Prostate gland (tissue), 2 donors: ENCODE measurements at regions not wholly inside any gene's neighbourhood (a gene's known extent, or its start where the extent isn't known, plus 50 kb on each side); places are given as distances from the start of the nearest gene placed in this dataset.

Experiments used
- CTCF ChIP-seq, 4 experiments: fragments of 200-600 bp in 2 of 4; fragments of 450-650 bp in 2 of 4; sonication (generic) in 2 of 4; IDR thresholded peaks; 1 replicate in 3 of 4; 2 replicates in 1 of 4; pipeline ENCODE4 v1.5.1; 2016 to 2019; ENCODE audit warnings: antibody characterized with exemption in 4 of 4, mild to moderate bottlenecking in 2 of 4, moderate library complexity in 2 of 4
- POLR2A ChIP-seq: fragments of 450-650 bp; IDR thresholded peaks from one replicate; pipeline ENCODE4 v1.6.1; 2016; ENCODE audit warnings: antibody characterized with exemption, mild to moderate bottlenecking
- POLR2AphosphoS5 ChIP-seq: sonication (generic); formaldehyde crosslinking; IDR thresholded peaks from one replicate; pipeline ENCODE4 v1.6.1; 2017; ENCODE audit warnings: antibody characterized with exemption

DNA sequence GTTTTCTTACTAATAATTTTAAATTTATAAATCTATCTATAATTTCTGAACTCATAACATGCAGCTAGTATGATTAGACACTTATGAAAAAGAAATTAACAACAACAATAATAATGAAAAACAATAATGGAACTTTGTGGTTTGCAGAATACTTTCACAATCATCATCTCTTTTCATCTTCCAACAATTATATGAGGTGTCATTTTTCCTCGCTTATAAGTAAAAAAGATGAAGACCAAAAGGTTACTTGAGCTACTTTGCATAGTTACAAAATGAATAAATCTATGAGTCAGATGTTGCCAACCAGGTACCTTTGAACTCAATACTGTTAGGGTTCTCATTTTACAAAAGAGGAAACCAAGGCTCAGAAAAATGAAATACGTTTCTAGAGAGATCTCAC is 98.5 kb upstream of the ELOVL6 start:
- TF ChIP-seq CTCF (IDR thresholded peaks at IDR 0.05): no peak
- no peak for TF ChIP-seq POLR2AphosphoS5
- TF ChIP-seq POLR2A: no peak
